ENCODE measurements at regions not wholly inside any gene's neighbourhood (a gene's known extent, or its start where the extent isn't known, plus 50 kb on each side); places are given as distances from the start of the nearest gene placed in this dataset.

GRCh38 chr6:96725296-96725695 is 112.0 kb downstream of the GPR63 start:
- Histone ChIP-seq H3K4me1 (ENCODE audit: insufficient read depth) (no peaks in the 10 kb centered on the region), H3K9me2 (replicated peaks; ENCODE audit: insufficient read depth) (no peaks in the 10 kb centered on the region), H3K4me3 (no peak overlapping the region), H4K20me1 (ENCODE audit: insufficient read depth, poor library complexity, severe bottlenecking) (no peaks in the 10 kb centered on the region), H3K36me3 (replicated peaks; ENCODE audit: insufficient read depth, low read depth) (no peaks in the 10 kb centered on the region), H2AFZ (no peak overlapping the region), H3K79me2 (no peaks in the 10 kb centered on the region), H3K27me3 (no peaks in the 10 kb centered on the region), H3K4me2 (no peak overlapping the region), H3K9me3 (ENCODE audit: low read depth) (no peaks in the 10 kb centered on the region), H3K27ac (no peak overlapping the region)
- no peak for DNase-seq (ENCODE audit: low spot score)
- TF ChIP-seq CTCF (IDR thresholded peaks at IDR 0.05; ENCODE audit: poor library complexity): no peak
- no peak for TF ChIP-seq EZH2phosphoT487 (IDR thresholded peaks at IDR 0.05; ENCODE audit: low read depth, severe bottlenecking, unreplicated experiment)
- TF ChIP-seq EZH2 (IDR thresholded peaks at IDR 0.05; ENCODE audit: borderline replicate concordance): no peak
- WGBS (ENCODE audit: low lambda C conversion rate, missing lambda C conversion rate): 89% methylated on average over 2 of the region's 2 CpGs

DNA sequence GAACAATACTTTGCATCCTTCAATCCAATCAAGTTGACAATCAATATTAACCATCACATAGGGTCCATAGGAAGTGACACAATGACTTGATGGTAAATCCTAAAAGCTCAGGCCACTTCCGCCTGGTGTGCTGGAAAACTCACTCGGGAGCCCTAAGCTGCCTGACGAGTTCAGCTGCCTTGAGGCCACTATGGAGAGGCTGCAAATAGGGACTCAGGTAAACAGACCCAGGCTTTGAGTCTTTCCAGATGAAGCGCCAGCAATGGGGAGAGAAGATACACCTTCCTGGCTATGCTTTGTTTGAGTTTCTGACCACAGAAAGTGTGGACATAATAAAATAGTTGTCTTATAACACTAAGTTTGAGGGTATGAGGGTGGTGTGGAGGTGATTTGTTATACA is 112.6 kb downstream of the GPR63 start:
- DNase-seq (ENCODE audit: low spot score): peak; percentile 11
- Histone ChIP-seq H2AFZ (no peak overlapping the region), H3K27ac (no peak overlapping the region), H3K4me2 (no peak overlapping the region), H3K79me2 (no peaks in the 10 kb centered on the region), H3K9me2 (replicated peaks; ENCODE audit: insufficient read depth) (no peaks in the 10 kb centered on the region), H3K9me3 (ENCODE audit: low read depth) (no peaks in the 10 kb centered on the region), H3K4me1 (ENCODE audit: insufficient read depth) (no peaks in the 10 kb centered on the region), H3K36me3 (replicated peaks; ENCODE audit: insufficient read depth, low read depth) (no peaks in the 10 kb centered on the region), H4K20me1 (ENCODE audit: insufficient read depth, poor library complexity, severe bottlenecking) (no peaks in the 10 kb centered on the region), H3K27me3 (no peaks in the 10 kb centered on the region), H3K4me3 (no peak overlapping the region)
- 72% methylated on average over 4 of the region's 4 CpGs for WGBS (ENCODE audit: low lambda C conversion rate, missing lambda C conversion rate)
- TF ChIP-seq EZH2phosphoT487 (IDR thresholded peaks at IDR 0.05; ENCODE audit: low read depth, severe bottlenecking, unreplicated experiment) (no peak), CTCF (IDR thresholded peaks at IDR 0.05; ENCODE audit: poor library complexity) (no peak), EZH2 (IDR thresholded peaks at IDR 0.05; ENCODE audit: borderline replicate concordance) (no peak)

DNA sequence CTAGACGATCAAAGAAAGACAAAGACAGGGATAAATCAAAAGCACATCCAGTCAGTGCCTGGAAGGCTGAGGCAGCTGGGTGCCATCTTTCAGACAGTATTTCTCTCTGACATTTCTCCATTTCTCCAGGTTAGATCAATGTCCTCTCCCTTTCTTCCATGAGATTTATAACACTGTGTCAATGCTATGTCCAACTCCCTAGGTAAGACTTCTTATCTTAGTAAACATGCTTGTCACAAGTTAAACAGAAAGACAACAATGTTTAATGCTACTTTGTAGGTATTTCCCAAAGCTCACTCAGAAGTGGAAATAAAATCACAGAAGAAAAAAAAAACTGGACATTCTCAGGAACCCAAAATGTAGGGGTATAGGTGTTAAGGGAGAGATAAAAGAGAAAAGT is 113.9 kb downstream of the GPR63 start:
- no peak for DNase-seq (ENCODE audit: low spot score)
- 86% methylated on average over 1 of the region's 1 CpG for WGBS (ENCODE audit: low lambda C conversion rate, missing lambda C conversion rate)
- Histone ChIP-seq H3K4me1 (ENCODE audit: insufficient read depth) (no peaks in the 10 kb centered on the region), H3K4me2 (no peak overlapping the region), H2AFZ (no peak overlapping the region), H4K20me1 (ENCODE audit: insufficient read depth, poor library complexity, severe bottlenecking) (no peaks in the 10 kb centered on the region), H3K27ac (no peak overlapping the region), H3K79me2 (no peaks in the 10 kb centered on the region), H3K36me3 (replicated peaks; ENCODE audit: insufficient read depth, low read depth) (no peaks in the 10 kb centered on the region), H3K4me3 (no peak overlapping the region), H3K9me3 (ENCODE audit: low read depth) (no peaks in the 10 kb centered on the region), H3K9me2 (replicated peaks; ENCODE audit: insufficient read depth) (no peaks in the 10 kb centered on the region), H3K27me3 (no peaks in the 10 kb centered on the region)
- TF ChIP-seq EZH2 (IDR thresholded peaks at IDR 0.05; ENCODE audit: borderline replicate concordance): no peak
- no peak for TF ChIP-seq EZH2phosphoT487 (IDR thresholded peaks at IDR 0.05; ENCODE audit: low read depth, severe bottlenecking, unreplicated experiment)
- TF ChIP-seq CTCF (IDR thresholded peaks at IDR 0.05; ENCODE audit: poor library complexity): no peak

- H3K79me2 ChIP-seq: no peaks in the 10 kb centered on the region
Observed at GRCh38 chr6:96721227-96721626, 116.0 kb downstream of the GPR63 start.

More at GRCh38 chr6:96721227-96721626, 116.0 kb downstream of the GPR63 start:
- 91% methylated on average over 2 of the region's 2 CpGs for WGBS (ENCODE audit: low lambda C conversion rate, missing lambda C conversion rate)
- Histone ChIP-seq H3K4me2 (no peak overlapping the region), H4K20me1 (ENCODE audit: insufficient read depth, poor library complexity, severe bottlenecking) (no peaks in the 10 kb centered on the region), H3K4me3 (no peak overlapping the region), H3K36me3 (replicated peaks; ENCODE audit: insufficient read depth, low read depth) (no peaks in the 10 kb centered on the region), H3K9me2 (replicated peaks; ENCODE audit: insufficient read depth) (no peaks in the 10 kb centered on the region), H2AFZ (no peak overlapping the region), H3K27ac (no peak overlapping the region), H3K4me1 (ENCODE audit: insufficient read depth) (no peaks in the 10 kb centered on the region), H3K27me3 (no peaks in the 10 kb centered on the region), H3K9me3 (ENCODE audit: low read depth) (no peaks in the 10 kb centered on the region)
- no peak for DNase-seq (ENCODE audit: low spot score)
- TF ChIP-seq CTCF (IDR thresholded peaks at IDR 0.05; ENCODE audit: poor library complexity): no peak
- TF ChIP-seq EZH2phosphoT487 (IDR thresholded peaks at IDR 0.05; ENCODE audit: low read depth, severe bottlenecking, unreplicated experiment): no peak
- no peak for TF ChIP-seq EZH2 (IDR thresholded peaks at IDR 0.05; ENCODE audit: borderline replicate concordance)
